ENCODE measurements at regions not wholly inside any gene's neighbourhood (a gene's known extent, or its start where the extent isn't known, plus 50 kb on each side); places are given as distances from the start of the nearest gene placed in this dataset.

DNA sequence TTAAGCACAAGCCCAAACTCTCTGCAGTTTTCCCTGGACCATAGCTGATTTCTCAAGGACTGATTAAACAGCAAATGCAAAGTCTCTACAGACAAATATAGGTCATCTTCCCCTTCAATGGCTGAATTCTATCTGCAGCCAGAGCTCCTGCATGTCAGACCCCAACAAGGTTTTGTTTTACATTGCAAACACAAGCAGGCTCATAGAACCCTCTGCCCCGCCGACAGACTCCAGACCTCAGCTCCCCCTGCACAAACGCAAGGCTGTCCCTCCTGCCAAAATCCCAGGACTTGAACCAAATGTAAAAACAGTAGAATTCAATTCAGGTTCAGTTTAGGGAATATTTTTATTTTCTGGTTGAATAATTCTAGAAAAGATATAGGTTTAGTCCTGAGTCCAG, 526.7 kb upstream of the TRPC7 start:
- H4K20me1 ChIP-seq (replicated peaks in 1 of 2; ENCODE audit: control insufficient read depth in 1 of 2, insufficient read depth in 2 of 2, low read length in 2 of 2), result no peaks in the 10 kb centered on the region
- TF ChIP-seq CHD2 (IDR thresholded peaks at IDR 0.05; ENCODE audit: low read length), result no peak
- no peak for TF ChIP-seq PHF8 (conservative IDR thresholded peaks at IDR 0.05; ENCODE audit: low read depth, low read length)
- no peak for TF ChIP-seq TAF1 (IDR thresholded peaks at IDR 0.05; ENCODE audit: low read depth, low read length)
- no peak for TF ChIP-seq SRF (IDR thresholded peaks at IDR 0.05; ENCODE audit: low read depth, low read length)
- TF ChIP-seq FOSL1 (IDR thresholded peaks at IDR 0.05; ENCODE audit: insufficient read depth, low read depth, low read length), result no peak
- TF ChIP-seq BCL11A (IDR thresholded peaks at IDR 0.05; ENCODE audit: low read depth in 2 of 2, low read length in 2 of 2), result no peak
- TF ChIP-seq GABPA (IDR thresholded peaks at IDR 0.05; ENCODE audit: borderline replicate concordance, insufficient read depth, low read length), result no peak
- TF ChIP-seq BRCA1 (IDR thresholded peaks at IDR 0.05; ENCODE audit: low read depth, low read length), result no peak
- TF ChIP-seq NRF1 (IDR thresholded peaks at IDR 0.05; ENCODE audit: low read depth, low read length), result no peak
- H2BK5ac ChIP-seq (ENCODE audit: low read depth, low read length), result no peak overlapping the region
- H3K27me3 ChIP-seq (replicated peaks in 1 of 4; ENCODE audit: control insufficient read depth in 3 of 4, extremely low read depth in 1 of 4, insufficient read depth in 3 of 4, low read length in 3 of 4), result no peaks in the 10 kb centered on the region
- no peak overlapping the region for H2BK20ac ChIP-seq (ENCODE audit: low read length)
- H4K91ac ChIP-seq (replicated peaks; ENCODE audit: insufficient read length, low read length), result no peak overlapping the region
- H3K27ac ChIP-seq (ENCODE audit: low read depth, low read length), result no peak overlapping the region
- no peak overlapping the region for H3K18ac ChIP-seq (ENCODE audit: extremely low read depth, low read length)
- H3K79me1 ChIP-seq (ENCODE audit: low read depth, low read length), result no peaks in the 10 kb centered on the region
- ChIA-PET CTCF (ENCODE audit: partially characterized antibody) (interaction anchor here (0.5 to 2.1 kb wide), 5 partner anchors 9 to 1404 kb away, joined by 3 to 6 read pairs (median 3); no protein-coding TSS in a partner anchor), POLR2A (ENCODE audit: partially characterized antibody) (interaction anchor here (0.9 kb wide), 1 partner anchor 15 kb away, joined by 3 read pairs; no protein-coding TSS in a partner anchor)
- H3K9me3 ChIP-seq (ENCODE audit: insufficient read depth in 2 of 2, low read depth in 1 of 2, low read length in 1 of 2), result 0 out of 4 replicates have a peak, but pooled peaks cover 0 to 1% of the 10 kb centered on the region in 2 experiments
- no peak overlapping the region for H4K5ac ChIP-seq (ENCODE audit: insufficient read length, low read depth, low read length)
- FAIRE-seq (no peak), DNase-seq (ENCODE audit: low read depth in 1 of 2, low spot score in 2 of 2) (no peak)
- 66% methylated on average over 3 of the region's 3 CpGs; no CpG with 5 or more reads in 1 of the 2 experiments for WGBS, 2 experiments (ENCODE audit: extremely low coverage in 1 of 2, insufficient coverage in 1 of 2, insufficient read length in 1 of 2, insufficient replicate concordance in 2 of 2, low coverage in 1 of 2, low lambda C conversion rate in 2 of 2, missing lambda C conversion rate in 1 of 2)
- H3K23ac ChIP-seq (ENCODE audit: insufficient read length), result no peak overlapping the region
- peak overlapping the region; percentile 53 to 56; a peak in 3 of 4 replicates for H3K4me2 ChIP-seq (ENCODE audit: insufficient read depth in 1 of 2, low read depth in 2 of 2, low read length in 2 of 2)
- peaks cover 2 to 9% (median 7%) of the 10 kb centered on the region in 4 experiments; a peak in 4 of 7 replicates for H3K4me1 ChIP-seq (replicated peaks in 1 of 4; ENCODE audit: control insufficient read depth in 3 of 4, insufficient read depth in 4 of 4, low read length in 3 of 4)
- no peaks in the 10 kb centered on the region for H3K79me2 ChIP-seq (ENCODE audit: control insufficient read depth in 1 of 2, insufficient read depth in 2 of 2, low read length in 2 of 2)
- H2BK12ac ChIP-seq (ENCODE audit: low read depth, low read length), result no peak overlapping the region
- no peak overlapping the region for H2BK15ac ChIP-seq (ENCODE audit: low read length)
- H2AFZ ChIP-seq (ENCODE audit: low read length), result peak overlapping the region; percentile 93; the same call in 1 of the 2 replicates
- no peak overlapping the region for H2AK5ac ChIP-seq (ENCODE audit: low read depth, low read length)
- no peak overlapping the region for H4K8ac ChIP-seq (ENCODE audit: extremely low read depth, insufficient read depth, low read length)
- no peak overlapping the region for H2BK120ac ChIP-seq (replicated peaks; ENCODE audit: low read depth, low read length)
- no peaks in the 10 kb centered on the region for H3K23me2 ChIP-seq (ENCODE audit: low read depth, low read length)
- H3K14ac ChIP-seq (ENCODE audit: insufficient read length), result no peak overlapping the region
- peak overlapping the region in 1 of 4 experiments; percentile 13; a peak in 1 of 8 replicates for H3K4me3 ChIP-seq (ENCODE audit: extremely low read depth in 1 of 4, insufficient read depth in 2 of 4, low read depth in 3 of 4, low read length in 4 of 4)
- no peak overlapping the region for H3K56ac ChIP-seq (replicated peaks; ENCODE audit: insufficient read length, low read depth, low read length)
- H3K4ac ChIP-seq (replicated peaks; ENCODE audit: insufficient read length, low read depth, low read length), result no peak overlapping the region
- no peak overlapping the region; a peak in 1 of 7 replicates for H3K9ac ChIP-seq (replicated peaks in 1 of 4; ENCODE audit: extremely low read depth in 1 of 4, low read depth in 3 of 4, low read length in 3 of 4)
- no peaks in the 10 kb centered on the region for H3K36me3 ChIP-seq (ENCODE audit: control insufficient read depth in 2 of 4, insufficient read depth in 4 of 4, low read length in 3 of 4)

Data from H1 (cell line).